GM12891 (cell line): ENCODE measurements at regions not wholly inside any gene's neighbourhood (a gene's known extent, or its start where the extent isn't known, plus 50 kb on each side); places are given as distances from the start of the nearest gene placed in this dataset.
A peak's percentile ranks its signal among the peaks of the same experiment; 100 is the strongest.

Experiments
- DNase-seq: peaks from one replicate; pipeline ENCODE4 v3.0.0; 2011; ENCODE audit warnings: low spot score; ENCODE audit not compliant: insufficient read length
- FAIRE-seq: peaks from 2 replicates; lab custom pipeline; 2011; peaks lifted over from hg19 to GRCh38; lab: Jason Lieb, UNC
- PAX5 ChIP-seq: IDR thresholded peaks from 2 replicates; pipeline ENCODE4 v1.6.1; 2011; ENCODE audit warnings: low read length, moderate library complexity, mild to moderate bottlenecking; ENCODE audit not compliant: insufficient read depth, severe bottlenecking
- POLR2A ChIP-seq: IDR thresholded peaks from 2 replicates; pipeline ENCODE4 v1.6.1; 2011; ENCODE audit warnings: low read depth, low read length, control low read depth
- POLR2AphosphoS5 ChIP-seq: IDR thresholded peaks from 2 replicates; pipeline ENCODE4 v1.6.1; 2011; ENCODE audit warnings: low read depth, low read length, control low read depth
- POU2F2 ChIP-seq: IDR thresholded peaks from 2 replicates; pipeline ENCODE4 v1.6.1; 2011; ENCODE audit warnings: low read depth, mild to moderate bottlenecking, control low read depth, low read length, moderate library complexity
- SPI1 ChIP-seq: IDR thresholded peaks from 2 replicates; pipeline ENCODE4 v1.6.1; 2011; ENCODE audit warnings: low read depth, low read length, control low read depth
- TAF1 ChIP-seq: IDR thresholded peaks from 2 replicates; pipeline ENCODE4 v1.6.1; 2011; ENCODE audit warnings: low read depth, low read length, control low read depth

DNA sequence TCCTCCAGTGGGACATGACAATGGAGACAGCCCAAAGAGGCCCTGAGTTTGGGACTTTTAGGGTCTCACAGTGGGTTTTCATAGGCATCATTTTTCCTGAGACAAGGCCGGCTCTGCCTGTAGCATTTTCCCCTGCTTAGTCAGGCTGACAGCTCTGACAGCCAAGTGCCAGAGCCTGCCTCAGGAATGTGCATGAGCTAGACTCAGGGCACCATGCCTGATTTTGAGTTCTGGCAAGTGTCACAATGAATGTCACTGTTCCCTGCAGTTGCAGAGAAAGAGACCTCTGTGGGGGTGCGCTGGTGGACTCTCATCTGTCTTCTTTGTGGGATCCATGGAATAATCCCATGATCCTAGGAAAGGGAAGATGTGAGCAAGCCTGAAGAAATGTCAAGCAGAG, 343.3 kb upstream of the TSPY4 start:
- no peak for TF ChIP-seq POLR2AphosphoS5
- TF ChIP-seq POLR2A = no peak
- TF ChIP-seq POU2F2 = no peak
- no peak for TF ChIP-seq TAF1
- no peak for TF ChIP-seq PAX5
- no peak for TF ChIP-seq SPI1
- DNase-seq (no peak), FAIRE-seq (no peak)

DNA sequence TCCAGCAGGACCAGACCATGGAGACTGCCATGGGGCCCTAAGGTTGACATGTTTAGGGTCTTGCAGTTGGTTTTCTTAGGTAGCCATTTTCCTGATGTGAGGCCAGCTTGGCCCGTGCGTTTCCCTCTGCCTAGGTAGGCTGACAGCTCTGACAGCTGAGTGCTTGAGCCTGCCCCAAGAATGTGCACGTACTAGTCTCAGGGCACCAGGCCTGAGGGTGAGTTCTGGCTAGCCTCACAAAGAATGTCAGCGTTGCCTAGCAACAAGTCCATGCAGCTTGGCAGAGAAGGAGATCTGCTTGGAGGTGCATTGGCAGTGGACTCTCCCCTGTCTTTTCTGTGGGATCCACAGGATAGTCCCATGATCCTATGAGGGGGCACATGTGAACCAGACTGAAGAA, 336.0 kb upstream of the TSPY4 start:
- TF ChIP-seq TAF1 = no peak
- TF ChIP-seq PAX5 = no peak
- no peak for TF ChIP-seq POLR2AphosphoS5
- TF ChIP-seq POU2F2 = no peak
- TF ChIP-seq POLR2A = no peak
- TF ChIP-seq SPI1 = no peak
- no peak for FAIRE-seq
- DNase-seq = no peak

DNA sequence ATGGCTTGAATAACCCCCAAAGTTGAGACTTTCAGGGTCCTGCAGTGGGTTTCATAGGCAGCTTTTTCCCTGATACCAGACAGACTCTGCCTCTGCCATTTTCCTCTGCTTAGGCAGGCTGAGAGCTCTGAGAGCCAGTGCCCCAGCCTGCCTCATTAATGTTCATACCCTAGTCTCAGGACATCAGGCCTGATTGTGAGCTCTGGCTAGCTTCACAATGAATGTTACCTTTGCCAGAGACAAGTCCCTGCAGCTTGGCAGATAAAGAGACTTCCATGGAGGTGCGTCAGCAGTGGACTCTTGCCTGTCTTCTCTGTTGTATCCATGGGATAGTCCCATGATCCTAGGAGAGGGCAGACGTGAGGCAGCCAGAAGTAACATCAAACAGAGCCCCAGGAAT, 333.5 kb upstream of the TSPY4 start:
- no peak for FAIRE-seq
- no peak for DNase-seq
- no peak for TF ChIP-seq POLR2A
- no peak for TF ChIP-seq PAX5
- no peak for TF ChIP-seq POLR2AphosphoS5
- no peak for TF ChIP-seq POU2F2
- TF ChIP-seq TAF1 = no peak
- no peak for TF ChIP-seq SPI1

- no peak for TF ChIP-seq POLR2AphosphoS5
- DNase-seq = no peak
- no peak for FAIRE-seq
Measured at GRCh38 chrY:9008648-9009047, 328.6 kb upstream of the TSPY4 start.

- DNase-seq (no peak), FAIRE-seq (no peak)
- TF ChIP-seq SPI1 (no peak), TAF1 (no peak), PAX5 (no peak), POU2F2 (no peak), POLR2A (no peak), POLR2AphosphoS5 (no peak)
Measured at GRCh38 chrY:9016916-9017315, 320.3 kb upstream of the TSPY4 start.

DNA sequence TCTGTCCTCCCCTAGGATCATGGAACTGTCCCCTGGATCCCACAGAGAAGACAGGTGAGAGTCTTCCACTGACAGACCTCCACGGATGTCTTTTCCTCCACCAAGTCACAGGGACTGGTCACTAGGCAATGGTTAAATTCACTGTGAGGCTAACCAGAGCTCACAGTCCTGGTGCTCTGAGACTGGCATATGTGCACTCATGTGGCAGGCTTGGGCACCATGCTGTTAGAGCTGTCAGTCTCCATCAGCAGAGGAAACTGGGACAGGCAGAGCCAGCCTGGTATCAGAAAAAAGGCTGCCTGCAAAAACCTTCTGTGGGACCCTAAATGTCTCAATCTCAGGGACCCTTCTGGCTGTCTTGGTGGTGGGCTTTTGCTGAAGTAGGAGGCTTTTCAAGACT, 318.9 kb upstream of the TSPY4 start:
- DNase-seq (no peak), FAIRE-seq (no peak)
- TF ChIP-seq POLR2AphosphoS5 (no peak), POU2F2 (no peak), SPI1 (no peak), POLR2A (no peak), TAF1 (no peak), PAX5 (no peak)

DNA sequence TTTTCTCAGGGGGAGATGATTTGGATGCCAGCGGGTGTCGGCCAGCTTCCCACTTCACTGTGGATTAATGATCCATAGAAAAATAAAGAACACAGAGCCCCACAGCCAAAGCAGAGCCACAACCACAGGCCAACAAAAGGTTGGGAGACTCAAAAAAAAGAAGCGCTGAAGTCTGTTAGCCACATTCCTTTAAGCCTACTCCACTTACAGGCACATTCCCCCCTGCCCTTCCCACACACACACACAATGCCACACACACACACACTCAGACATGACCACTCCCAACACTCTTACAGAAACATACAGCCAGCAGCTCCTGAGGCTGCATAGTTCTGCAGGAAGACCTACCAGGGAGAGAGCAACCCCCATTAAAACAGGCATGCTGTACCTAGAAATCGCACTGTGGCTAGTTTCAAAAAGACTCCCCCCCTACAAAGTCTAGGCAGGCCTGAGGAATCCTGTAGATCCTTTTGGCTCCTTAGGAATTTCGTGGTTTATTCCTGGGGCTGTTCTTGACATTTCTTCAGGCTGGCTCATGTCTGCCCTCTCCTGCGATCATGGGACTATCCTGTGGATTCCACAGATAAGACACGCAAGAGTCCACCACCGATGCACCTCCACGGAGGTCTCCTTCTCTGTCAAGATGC, 309.4 kb upstream of the TSPY4 start:
- TF ChIP-seq SPI1 = no peak
- no peak for TF ChIP-seq TAF1
- TF ChIP-seq POU2F2 = no peak
- no peak for TF ChIP-seq PAX5
- no peak for TF ChIP-seq POLR2AphosphoS5
- TF ChIP-seq POLR2A = no peak
- no peak for DNase-seq
- FAIRE-seq = peak; percentile 65

DNA sequence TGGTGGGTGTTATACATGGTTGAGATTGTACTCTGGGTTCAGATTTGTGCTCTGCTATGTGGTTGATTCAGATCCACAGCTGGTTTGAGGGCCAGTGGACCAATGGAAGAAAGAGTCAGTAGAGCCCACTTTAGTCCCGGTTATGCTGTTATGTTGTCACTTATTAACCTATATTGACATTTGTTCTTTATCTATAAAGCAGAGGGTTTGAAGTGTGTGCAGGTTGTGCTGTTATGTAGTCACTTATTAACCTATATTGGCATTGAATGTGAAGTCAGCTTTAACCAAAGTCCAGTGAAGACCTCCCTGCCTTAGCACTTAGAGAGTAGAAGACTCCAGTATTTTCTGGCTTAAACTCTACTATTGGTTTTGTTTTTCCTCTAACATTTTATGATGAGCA, 307.3 kb upstream of the TSPY4 start:
- no peak for DNase-seq
- no peak for TF ChIP-seq POLR2A
- TF ChIP-seq POU2F2 = no peak
- TF ChIP-seq POLR2AphosphoS5 = no peak
- TF ChIP-seq PAX5 = no peak
- TF ChIP-seq TAF1 = no peak
- TF ChIP-seq SPI1 = no peak
- no peak for FAIRE-seq

DNA sequence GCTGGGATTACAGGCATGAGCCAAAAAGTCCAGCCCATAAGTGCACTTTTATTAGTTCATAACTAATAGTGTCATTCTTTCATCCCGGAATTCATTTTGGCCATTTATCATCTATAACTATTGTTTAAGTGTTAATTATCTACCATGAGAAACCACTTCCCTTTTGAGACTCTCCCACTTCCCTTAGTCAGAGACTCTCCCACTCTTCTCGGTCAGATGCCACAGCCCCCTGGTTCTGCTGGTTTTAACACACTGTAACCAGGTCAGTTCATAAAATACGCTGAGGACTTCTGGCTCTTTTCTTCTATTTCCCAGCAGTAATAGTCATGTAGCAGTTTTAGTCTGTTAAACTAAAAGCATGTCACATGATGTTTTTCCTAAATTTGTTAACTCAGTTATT, 303.0 kb upstream of the TSPY4 start:
- no peak for DNase-seq
- no peak for FAIRE-seq
- TF ChIP-seq POLR2AphosphoS5 (no peak), SPI1 (no peak), TAF1 (no peak), POU2F2 (no peak), POLR2A (no peak), PAX5 (no peak)

DNA sequence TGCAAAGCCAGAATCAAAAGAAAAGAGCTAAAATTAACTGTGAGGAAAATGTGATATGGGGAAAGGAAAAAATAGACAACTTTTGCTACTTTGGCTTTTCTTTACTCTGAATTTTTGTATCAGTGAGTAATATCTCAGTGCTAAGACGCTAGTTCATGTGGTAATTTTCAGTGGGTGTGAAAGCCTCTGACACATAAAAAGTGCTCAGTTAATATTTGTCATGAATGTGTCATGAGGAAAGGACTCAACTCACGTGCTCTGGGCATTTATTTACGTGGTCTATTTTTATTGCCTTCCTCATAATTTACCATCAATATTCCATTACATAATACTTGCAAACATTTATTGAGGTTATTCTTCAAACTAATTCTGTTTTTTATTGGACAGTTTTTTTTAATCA, 302.0 kb upstream of the TSPY4 start:
- no peak for DNase-seq
- no peak for TF ChIP-seq POLR2AphosphoS5
- no peak for TF ChIP-seq POLR2A
- TF ChIP-seq TAF1 = no peak
- TF ChIP-seq POU2F2 = no peak
- no peak for TF ChIP-seq PAX5
- TF ChIP-seq SPI1 = no peak
- no peak for FAIRE-seq
